ENCODE measurements at regions not wholly inside any gene's neighbourhood (a gene's known extent, or its start where the extent isn't known, plus 50 kb on each side); places are given as distances from the start of the nearest gene placed in this dataset.

DNA sequence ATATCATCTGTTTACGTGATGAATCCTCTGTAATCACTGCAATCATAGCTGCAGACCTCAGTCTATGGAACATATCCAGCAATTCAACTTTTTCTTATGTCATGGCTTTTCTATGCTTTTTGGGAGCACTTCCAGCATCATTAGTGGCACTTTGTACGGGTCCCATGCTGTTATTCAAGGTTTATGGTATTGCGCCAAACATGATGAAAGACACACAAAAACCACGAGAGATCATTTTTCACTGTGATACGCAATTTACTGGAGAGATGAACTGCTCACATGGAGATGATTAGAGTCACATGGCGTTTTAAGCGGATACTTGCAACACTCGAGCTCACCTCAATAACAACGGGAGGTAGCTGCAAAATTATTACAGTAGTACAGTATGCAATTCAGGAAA is 2101.7 kb upstream of the PCDH20 start:
- Mint-ChIP-seq H3K4me1 (ENCODE audit: low read depth) (no peaks in the 10 kb centered on the region), H3K9me3 (peaks cover 8% of the 10 kb centered on the region), H3K4me3 (no peak overlapping the region), H3K36me3 (ENCODE audit: low read depth) (no peaks in the 10 kb centered on the region), H3K27ac (no peak overlapping the region), H3K27me3 (ENCODE audit: insufficient read depth) (no peaks in the 10 kb centered on the region)
- DNase-seq (ENCODE audit: low spot score) = no peak
- intact Hi-C loops (cut with micrococcal nuclease) = no loop called here

DNA sequence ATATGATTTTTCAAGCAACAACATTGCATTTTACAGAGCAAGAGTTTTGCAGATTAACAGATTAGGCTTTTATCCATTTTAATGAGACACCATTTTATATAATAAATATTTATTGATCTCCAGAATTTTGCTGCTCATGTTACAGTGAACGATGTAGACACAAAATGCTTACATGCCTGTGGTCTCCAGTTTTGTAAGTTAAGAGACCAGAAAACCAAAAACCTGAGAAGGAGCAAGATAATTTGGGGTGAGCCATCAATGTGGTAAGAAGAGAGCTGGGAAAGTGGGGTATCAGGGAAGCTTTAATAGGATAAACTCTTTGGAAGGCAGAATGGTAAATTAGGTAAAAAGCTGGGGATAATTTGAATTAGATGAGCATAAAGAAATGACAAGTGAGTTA is 2100.5 kb upstream of the PCDH20 start:
- Mint-ChIP-seq H3K27ac (no peak overlapping the region), H3K4me1 (ENCODE audit: low read depth) (no peaks in the 10 kb centered on the region), H3K4me3 (no peak overlapping the region), H3K36me3 (ENCODE audit: low read depth) (no peaks in the 10 kb centered on the region), H3K27me3 (ENCODE audit: insufficient read depth) (no peaks in the 10 kb centered on the region), H3K9me3 (peaks cover 8% of the 10 kb centered on the region)
- intact Hi-C loops (cut with micrococcal nuclease) = no loop called here
- DNase-seq (ENCODE audit: low spot score) = no peak

DNA sequence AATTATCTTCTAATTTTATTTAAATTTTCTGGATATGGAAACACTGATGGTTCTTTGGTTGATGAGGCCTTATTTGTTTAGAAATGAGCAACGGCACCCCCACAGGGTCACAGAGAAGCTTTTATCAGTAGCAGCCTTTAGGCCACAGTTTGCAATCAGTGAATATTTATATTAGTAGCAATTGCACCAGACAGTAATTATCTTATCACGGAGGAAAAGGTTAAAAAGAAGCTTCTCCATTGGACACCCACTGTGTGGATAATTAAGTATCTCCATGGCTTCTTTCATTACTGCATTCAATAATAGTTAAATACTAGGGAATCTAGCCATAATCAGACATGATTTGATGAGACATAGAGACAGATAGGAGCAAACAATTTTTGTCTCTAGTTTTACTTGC is 2099.2 kb upstream of the PCDH20 start:
- Mint-ChIP-seq H3K9me3 (peaks cover 11% of the 10 kb centered on the region), H3K4me3 (no peak overlapping the region), H3K27ac (no peak overlapping the region), H3K27me3 (ENCODE audit: insufficient read depth) (no peaks in the 10 kb centered on the region), H3K4me1 (ENCODE audit: low read depth) (no peaks in the 10 kb centered on the region), H3K36me3 (ENCODE audit: low read depth) (no peaks in the 10 kb centered on the region)
- intact Hi-C loops (cut with micrococcal nuclease) = no loop called here
- no peak for DNase-seq (ENCODE audit: low spot score)

DNA sequence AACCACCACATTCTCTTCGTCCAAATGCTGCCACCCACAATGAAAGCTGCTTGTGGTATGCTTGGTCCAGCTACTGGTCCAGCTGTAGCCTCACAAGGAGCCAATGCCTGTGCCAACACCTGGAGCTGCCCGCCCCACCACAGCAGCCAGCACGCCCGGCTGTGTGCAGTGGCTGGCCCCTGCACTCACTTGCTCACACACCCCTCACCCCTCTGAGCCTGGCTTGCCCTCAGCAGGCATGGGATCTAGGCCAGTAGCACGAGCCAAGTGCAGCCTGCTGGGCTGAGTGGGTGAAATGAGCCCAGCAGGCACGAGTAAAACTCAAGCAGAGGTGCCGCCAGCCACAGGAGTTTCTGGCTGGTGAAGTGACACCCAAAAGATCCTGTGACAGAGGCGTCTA is 2096.4 kb upstream of the PCDH20 start:
- Mint-ChIP-seq H3K27ac (no peak overlapping the region), H3K9me3 (peaks cover 10% of the 10 kb centered on the region), H3K4me1 (ENCODE audit: low read depth) (no peaks in the 10 kb centered on the region), H3K27me3 (ENCODE audit: insufficient read depth) (no peaks in the 10 kb centered on the region), H3K4me3 (no peak overlapping the region), H3K36me3 (ENCODE audit: low read depth) (no peaks in the 10 kb centered on the region)
- no peak for DNase-seq (ENCODE audit: low spot score)
- intact Hi-C loops (cut with micrococcal nuclease) = no loop called here

DNA sequence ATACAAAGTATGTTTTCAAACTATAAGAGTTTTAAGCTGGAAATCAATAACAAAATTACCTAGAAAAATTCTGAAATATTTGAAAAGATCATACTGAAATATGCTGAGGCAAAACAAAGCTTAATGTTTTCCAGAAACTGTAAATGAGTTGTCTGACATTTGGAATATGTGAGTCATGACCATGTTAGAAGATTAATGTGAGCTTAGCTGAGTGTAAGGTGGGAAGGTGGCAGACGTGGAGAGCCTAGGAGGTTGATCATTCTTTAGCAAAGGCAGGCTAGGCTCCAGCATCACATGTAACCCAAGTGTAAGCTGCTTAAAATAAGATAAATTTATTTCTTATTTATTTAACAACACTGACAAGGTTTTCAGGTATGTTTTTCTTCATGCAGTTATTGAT is 2086.1 kb upstream of the PCDH20 start:
- H3K4me1 Mint-ChIP-seq (ENCODE audit: low read depth) = no peaks in the 10 kb centered on the region
- peaks cover 5% of the 10 kb centered on the region for H3K9me3 Mint-ChIP-seq
- H3K4me3 Mint-ChIP-seq = no peak overlapping the region
- intact Hi-C loops (cut with micrococcal nuclease) = no loop called here
- no peaks in the 10 kb centered on the region for H3K36me3 Mint-ChIP-seq (ENCODE audit: low read depth)
- no peak for DNase-seq (ENCODE audit: low spot score)
- H3K27ac Mint-ChIP-seq = no peak overlapping the region
- no peaks in the 10 kb centered on the region for H3K27me3 Mint-ChIP-seq (ENCODE audit: insufficient read depth)

DNA sequence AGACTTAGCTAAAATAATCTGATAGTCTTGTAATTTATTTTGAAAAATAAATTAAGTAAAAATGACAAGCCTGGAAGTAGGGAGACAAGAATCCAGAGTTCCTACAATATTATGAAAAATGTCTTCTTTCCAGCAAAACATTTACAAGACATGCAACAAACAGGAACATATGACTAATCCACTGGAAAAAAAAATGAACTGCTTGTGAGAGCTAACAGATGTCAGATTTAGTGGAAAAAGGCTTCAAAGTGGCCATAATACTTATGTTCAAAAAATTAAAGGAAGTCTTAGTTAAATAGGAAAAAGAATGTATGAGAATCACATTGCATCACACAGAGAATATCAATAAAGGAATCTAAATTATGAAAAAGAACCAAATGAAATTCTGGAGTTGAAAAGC is 2082.0 kb upstream of the PCDH20 start:
- no peak for DNase-seq (ENCODE audit: low spot score)
- Mint-ChIP-seq H3K36me3 (ENCODE audit: low read depth) (no peaks in the 10 kb centered on the region), H3K9me3 (peaks cover 5% of the 10 kb centered on the region), H3K27ac (no peak overlapping the region), H3K27me3 (ENCODE audit: insufficient read depth) (no peaks in the 10 kb centered on the region), H3K4me1 (ENCODE audit: low read depth) (no peaks in the 10 kb centered on the region), H3K4me3 (no peak overlapping the region)
- intact Hi-C loops (cut with micrococcal nuclease) = no loop called here

DNA sequence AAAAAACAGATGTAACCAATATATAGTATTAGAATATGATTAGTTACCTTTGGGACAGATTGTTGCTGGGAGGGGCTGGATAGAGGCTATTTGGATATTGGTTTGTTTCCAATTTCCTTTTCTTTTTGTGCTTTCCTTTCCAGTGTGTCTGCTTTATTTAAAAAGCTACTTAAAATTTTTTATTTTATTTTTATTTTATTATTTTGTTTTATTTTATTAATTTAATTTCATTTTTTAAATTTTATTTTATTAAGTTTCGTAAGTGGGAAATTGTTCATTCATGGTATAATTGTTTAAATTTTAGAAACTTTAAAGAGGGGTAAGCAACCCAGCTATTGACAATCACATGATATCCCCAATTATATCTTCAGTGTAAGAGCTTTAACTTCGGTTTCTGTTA is 2077.0 kb upstream of the PCDH20 start:
- H3K9me3 Mint-ChIP-seq = peaks cover 5% of the 10 kb centered on the region
- no peaks in the 10 kb centered on the region for H3K4me1 Mint-ChIP-seq (ENCODE audit: low read depth)

DNA sequence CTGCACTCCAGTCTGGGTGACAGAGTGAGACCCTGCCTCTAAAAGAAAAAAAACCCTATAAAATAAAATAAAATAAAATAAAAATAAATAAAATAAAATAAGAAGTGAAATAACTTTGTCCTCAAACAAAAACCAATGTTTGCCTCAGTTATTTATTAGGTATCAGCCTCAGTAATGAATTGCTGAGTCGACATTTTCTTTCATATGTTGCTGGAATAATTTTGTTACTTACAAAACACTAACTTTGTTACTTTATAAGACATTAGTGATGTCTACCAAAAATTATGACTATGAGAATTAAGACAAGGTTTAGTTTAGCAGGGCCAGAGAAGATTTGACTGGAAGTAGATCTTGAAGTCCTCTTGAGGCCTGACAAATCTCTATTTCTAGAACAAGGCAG is 2074.5 kb upstream of the PCDH20 start:
- DNase-seq (ENCODE audit: low spot score) = no peak

More for the DNA sequence above, 2077.0 kb upstream of the PCDH20 start:
- intact Hi-C loops (cut with micrococcal nuclease) = no loop called here
- no peaks in the 10 kb centered on the region for H3K27me3 Mint-ChIP-seq (ENCODE audit: insufficient read depth)
- H3K36me3 Mint-ChIP-seq (ENCODE audit: low read depth) = no peaks in the 10 kb centered on the region
- no peak overlapping the region for H3K27ac Mint-ChIP-seq
- no peak overlapping the region for H3K4me3 Mint-ChIP-seq
- DNase-seq (ENCODE audit: low spot score) = no peak

DNA sequence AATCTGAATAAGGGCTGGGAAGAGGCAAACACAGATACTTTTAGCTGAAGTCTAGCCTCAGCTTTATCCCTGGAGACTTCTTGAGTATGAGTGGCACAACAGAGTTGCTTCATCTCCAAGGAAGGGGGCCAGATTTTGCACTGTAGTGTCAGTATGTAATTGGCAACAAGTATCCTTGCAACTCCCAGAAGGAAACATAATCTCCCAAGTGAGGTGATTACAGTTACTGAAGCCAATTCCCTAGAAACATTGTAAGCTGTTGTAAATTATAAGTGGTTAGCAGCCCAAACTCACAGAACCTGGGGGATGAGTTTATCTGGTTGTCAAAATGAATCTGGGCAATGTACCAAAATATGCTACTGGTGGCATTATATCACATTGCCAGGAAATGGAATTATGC is 2065.7 kb upstream of the PCDH20 start:
- no peaks in the 10 kb centered on the region for H3K4me1 Mint-ChIP-seq (ENCODE audit: low read depth)
- H3K27ac Mint-ChIP-seq = no peak overlapping the region
- H3K36me3 Mint-ChIP-seq (ENCODE audit: low read depth) = no peaks in the 10 kb centered on the region
- no peak for DNase-seq (ENCODE audit: low spot score)
- no peak overlapping the region for H3K4me3 Mint-ChIP-seq
- intact Hi-C loops (cut with micrococcal nuclease) = no loop called here
- H3K27me3 Mint-ChIP-seq (ENCODE audit: insufficient read depth) = no peaks in the 10 kb centered on the region
- peaks cover 10% of the 10 kb centered on the region for H3K9me3 Mint-ChIP-seq

More for the DNA sequence above, 2074.5 kb upstream of the PCDH20 start:
- Mint-ChIP-seq H3K27ac (no peak overlapping the region), H3K4me1 (ENCODE audit: low read depth) (no peaks in the 10 kb centered on the region), H3K4me3 (no peak overlapping the region), H3K36me3 (ENCODE audit: low read depth) (no peaks in the 10 kb centered on the region), H3K27me3 (ENCODE audit: insufficient read depth) (no peaks in the 10 kb centered on the region), H3K9me3 (peaks cover 15% of the 10 kb centered on the region)
- intact Hi-C loops (cut with micrococcal nuclease) = no loop called here

DNA sequence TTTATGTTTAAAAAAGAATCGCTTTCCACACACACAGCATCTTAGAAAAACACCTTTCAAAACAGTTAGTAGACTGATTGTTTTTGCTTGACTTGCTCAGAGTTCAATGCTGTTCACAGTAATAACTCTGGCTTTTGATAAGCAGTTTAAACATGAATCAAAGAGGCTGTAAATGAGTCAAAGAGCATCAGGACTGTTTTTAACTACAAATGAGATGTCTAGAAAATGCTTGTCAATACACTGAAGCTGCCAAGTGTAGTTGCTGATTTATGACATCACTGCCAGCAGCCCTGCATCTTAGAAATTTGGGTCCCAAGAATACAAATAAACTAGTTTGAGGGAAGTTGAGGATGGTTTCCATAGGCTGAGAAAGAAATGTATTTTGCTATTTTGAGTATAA is 2057.1 kb upstream of the PCDH20 start:
- intact Hi-C loops (cut with micrococcal nuclease) = no loop called here
- H3K27me3 Mint-ChIP-seq (ENCODE audit: insufficient read depth) = no peaks in the 10 kb centered on the region
- H3K4me1 Mint-ChIP-seq (ENCODE audit: low read depth) = no peaks in the 10 kb centered on the region
- no peak overlapping the region for H3K4me3 Mint-ChIP-seq
- H3K36me3 Mint-ChIP-seq (ENCODE audit: low read depth) = no peaks in the 10 kb centered on the region
- no peak for DNase-seq (ENCODE audit: low spot score)
- H3K27ac Mint-ChIP-seq = no peak overlapping the region
- H3K9me3 Mint-ChIP-seq = no peaks in the 10 kb centered on the region

DNA sequence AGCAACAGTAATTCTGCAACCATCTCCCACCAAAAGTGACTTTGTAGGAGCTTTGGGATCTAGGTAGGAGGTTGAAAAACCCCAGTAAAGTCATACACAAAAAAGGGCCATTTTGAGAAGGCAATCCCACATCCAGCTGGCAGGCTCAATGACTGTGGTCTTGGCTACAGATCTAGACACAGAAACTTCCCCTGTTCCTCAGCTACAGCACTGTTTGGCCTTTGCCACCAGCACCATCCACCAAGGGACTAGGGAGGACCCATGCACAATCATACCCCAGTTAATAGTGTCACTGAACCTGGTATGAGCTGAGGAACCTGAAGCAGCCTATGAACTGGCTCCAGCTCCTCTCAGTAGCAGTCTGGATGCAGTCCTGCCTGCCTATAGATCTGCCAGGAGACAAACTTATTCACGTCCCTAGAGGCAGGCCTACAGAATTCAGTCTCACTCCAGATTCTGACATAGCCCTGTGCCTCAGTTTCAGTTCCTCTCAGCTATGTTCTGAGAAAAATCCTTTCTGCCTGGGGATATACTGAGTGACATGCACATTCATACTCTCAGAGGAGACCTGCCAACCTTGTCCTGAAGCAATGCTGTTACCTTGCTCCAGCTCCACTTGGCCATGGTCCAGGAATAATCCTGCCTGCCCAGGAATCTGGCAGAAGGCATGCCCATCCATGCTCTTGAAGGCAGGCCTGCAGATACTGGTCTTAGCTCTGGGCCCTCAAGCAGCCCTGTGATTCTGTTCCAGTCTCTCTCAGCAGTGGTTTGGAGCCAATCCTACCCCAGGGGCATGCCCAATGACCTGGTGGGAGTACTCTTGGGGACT is 2048.3 kb upstream of the PCDH20 start:
- no peak overlapping the region for H3K27ac Mint-ChIP-seq

DNA sequence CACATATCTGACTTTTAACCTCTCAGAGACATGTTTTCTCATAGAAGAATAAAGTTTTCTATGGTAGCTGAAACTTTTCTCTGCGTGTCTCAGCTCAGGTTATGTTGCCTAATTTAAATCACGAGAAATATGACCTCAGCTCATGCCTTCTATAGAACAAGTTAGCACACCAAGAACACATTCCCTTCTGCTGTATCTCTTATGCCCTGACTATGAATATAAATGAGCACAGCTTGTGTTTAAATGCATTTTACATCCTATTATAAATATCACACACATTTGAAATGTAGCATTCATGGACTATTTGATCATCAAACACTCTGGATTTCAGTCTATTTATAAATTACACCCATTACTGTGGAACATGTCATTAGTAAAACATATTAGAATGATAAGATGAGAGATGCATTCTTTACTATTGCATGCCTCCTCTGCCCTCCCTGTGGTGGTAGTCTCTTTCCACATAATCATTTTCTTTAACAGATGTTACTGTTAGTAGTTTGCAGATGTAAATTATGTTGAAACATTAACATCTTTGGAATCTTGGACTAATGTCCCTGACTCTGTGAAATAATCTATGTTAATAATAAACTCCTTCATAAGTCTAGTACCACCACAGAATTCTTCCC is 2044.9 kb upstream of the PCDH20 start:
- Mint-ChIP-seq H3K27me3 (ENCODE audit: insufficient read depth) (no peaks in the 10 kb centered on the region), H3K9me3 (no peaks in the 10 kb centered on the region), H3K36me3 (ENCODE audit: low read depth) (no peaks in the 10 kb centered on the region), H3K4me3 (no peak overlapping the region), H3K27ac (no peak overlapping the region), H3K4me1 (ENCODE audit: low read depth) (no peaks in the 10 kb centered on the region)
- no peak for DNase-seq (ENCODE audit: low spot score)
- intact Hi-C loops (cut with micrococcal nuclease) = no loop called here

More for the DNA sequence above, 2048.3 kb upstream of the PCDH20 start:
- DNase-seq (ENCODE audit: low spot score) = no peak
- Mint-ChIP-seq H3K4me3 (no peak overlapping the region), H3K9me3 (no peaks in the 10 kb centered on the region), H3K27me3 (ENCODE audit: insufficient read depth) (no peaks in the 10 kb centered on the region), H3K4me1 (ENCODE audit: low read depth) (no peaks in the 10 kb centered on the region), H3K36me3 (ENCODE audit: low read depth) (no peaks in the 10 kb centered on the region)
- intact Hi-C loops (cut with micrococcal nuclease) = no loop called here

DNA sequence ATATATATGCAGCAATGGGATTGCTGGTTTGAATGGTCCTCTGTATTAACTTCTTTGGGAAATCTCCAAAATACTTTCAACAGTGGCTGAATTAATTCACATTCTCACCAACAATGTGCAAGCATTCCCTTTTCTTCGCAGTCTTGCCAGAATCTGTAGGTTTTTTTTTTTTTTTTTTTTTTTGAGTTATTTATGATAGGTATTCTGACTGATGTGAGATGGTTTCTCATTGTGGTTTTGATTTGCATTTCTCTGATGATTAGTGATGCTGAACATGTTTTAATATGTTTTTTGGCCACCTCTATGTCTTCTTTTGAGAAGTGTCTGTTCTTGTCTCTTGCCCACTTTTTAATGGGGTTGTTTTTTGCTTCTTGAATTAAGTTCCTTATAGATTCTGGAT is 2041.5 kb upstream of the PCDH20 start:
- Mint-ChIP-seq H3K36me3 (ENCODE audit: low read depth) (no peaks in the 10 kb centered on the region), H3K27me3 (ENCODE audit: insufficient read depth) (no peaks in the 10 kb centered on the region), H3K4me1 (ENCODE audit: low read depth) (no peaks in the 10 kb centered on the region), H3K9me3 (peaks cover 5% of the 10 kb centered on the region), H3K27ac (no peak overlapping the region), H3K4me3 (no peak overlapping the region)
- intact Hi-C loops (cut with micrococcal nuclease) = no loop called here
- no peak for DNase-seq (ENCODE audit: low spot score)

Data from activated T-helper 1 cell treated with anti-CD3 and anti-CD28 coated beads, Interleukin-12 subunit alpha, Interleukin-12 subunit beta, Interleukin-2, Interleukin-4 antibody, amounts not matched to agents 30 ng/mL and 10 ng/mL and 1 ng/mL, durations not matched to agents 14 hours and 24 hours and 36 hours (primary cell).